HCT116 (cell line): ENCODE measurements at regions not wholly inside any gene's neighbourhood (a gene's known extent, or its start where the extent isn't known, plus 50 kb on each side); places are given as distances from the start of the nearest gene placed in this dataset.

Experiments used
- ATAC-seq: fragments of 200-7000 bp; cut with Tn5 transposase; 2 replicates; pipeline ENCODE4 v1.9.1; 2020; ENCODE audit warnings: mild to moderate bottlenecking, moderate library complexity
- BruUV-seq: library from RNA; stranded (reverse); fragments of 400-500 nt; replicated peaks from 2 replicates; lab custom pipeline; 2021; lab: Mats Ljungman, UMichigan
- CTCF ChIA-PET: fragments of 300-600 bp; sonication (Branson Sonifier 250); formaldehyde crosslinking; loops from one replicate; lab custom pipeline; 2021; ENCODE audit warnings: antibody characterized with exemption; lab: Charles Lee
- POLR2A ChIA-PET: fragments of 300-600, 350-600 bp; sonication (Branson Sonifier 250); formaldehyde crosslinking; loops from one replicate; lab custom pipeline; 2021; ENCODE audit warnings: antibody characterized with exemption; lab: Charles Lee
- RAD21 ChIA-PET, 2 experiments: fragments of 300-600 bp; sonication (Branson Sonifier 250); formaldehyde crosslinking; loops; one replicate each; lab custom pipeline; 2023; ENCODE audit warnings: low total read pairs in 2 of 2; ENCODE audit not compliant: uncharacterized antibody in 2 of 2, unreplicated experiment in 2 of 2, low non-redundant PET in 1 of 2; lab: Charles Lee
- DNase-seq: peaks from one replicate; pipeline ENCODE4 v3.0.0-alpha.2; 2010; ENCODE audit warnings: low read depth, low spot score
- H2AFZ ChIP-seq: fragments of 200-600 bp; shearing (Covaris generic), sonication (generic); 2 replicates; pipeline ENCODE4 v1.6.1; 2017; ENCODE audit warnings: low read depth, mixed run types, mixed read lengths, antibody characterized with exemption, low read length; ENCODE audit not compliant: poor library complexity, severe bottlenecking
- H3K27ac ChIP-seq: 2 replicates; pipeline ENCODE4 v1.5.1; 2012; ENCODE audit warnings: low read depth, low read length
- H3K27me3 ChIP-seq: fragments of 200-600 bp; sonication (generic); 2 replicates; pipeline ENCODE4 v1.6.1; 2016; ENCODE audit warnings: mixed run types, low read length, mixed read lengths; ENCODE audit not compliant: insufficient read depth
- H3K36me3 ChIP-seq, 2 experiments: fragments of 200-500 bp in 1 of 2; fragments of 200-600 bp in 1 of 2; sonication (Bioruptor generic) in 1 of 2; sonication (generic) in 1 of 2; 2 replicates each; pipeline versions ENCODE4 v1.5.1 to v1.6.1; 2014 to 2016; ENCODE audit warnings: low read length in 2 of 2, inconsistent platforms in 1 of 2, mixed read lengths in 1 of 2, mixed run types in 1 of 2; ENCODE audit not compliant: insufficient read depth in 2 of 2, control insufficient read depth in 1 of 2
- H3K4me1 ChIP-seq, 2 experiments: fragments of 200-600 bp in 1 of 2; sonication (generic) in 1 of 2; 2 replicates each; pipeline versions ENCODE4 v1.5.1 to v1.6.1; 2012 to 2017; ENCODE audit warnings: low read length in 2 of 2, inconsistent platforms in 1 of 2, mild to moderate bottlenecking in 1 of 2, mixed read lengths in 1 of 2, mixed run types in 1 of 2, moderate library complexity in 1 of 2; ENCODE audit not compliant: insufficient read depth in 2 of 2, control insufficient read depth in 1 of 2
- H3K4me2 ChIP-seq: fragments of 200-600 bp; sonication (generic); 2 replicates; pipeline ENCODE4 v1.6.1; 2017; ENCODE audit warnings: mixed run types, low read length, mixed read lengths
- H3K4me3 ChIP-seq, 2 experiments: fragments of 200-600 bp in 1 of 2; sonication (generic) in 1 of 2; replicated peaks in 1 of 2; 2 replicates each; pipeline ENCODE4 v1.5.1; 2011 to 2016; ENCODE audit warnings: low read length in 2 of 2, control low read depth in 1 of 2, low read depth in 1 of 2, mild to moderate bottlenecking in 1 of 2, mixed read lengths in 1 of 2, mixed run types in 1 of 2
- H3K79me2 ChIP-seq: fragments of 200-600 bp; sonication (generic); 2 replicates; pipeline ENCODE4 v1.6.1; 2017; ENCODE audit warnings: mild to moderate bottlenecking, mixed run types, low read length, moderate library complexity, mixed read lengths; ENCODE audit not compliant: insufficient read depth
- H3K9ac ChIP-seq: fragments of 200-600 bp; sonication (generic); 2 replicates; pipeline ENCODE4 v1.6.1; 2016; ENCODE audit warnings: low read length, mixed read lengths
- H3K9me2 ChIP-seq: fragments of 200-600 bp; sonication (generic), shearing (Covaris generic); 2 replicates; pipeline ENCODE4 v1.6.1; 2017; ENCODE audit warnings: mixed run types, mild to moderate bottlenecking, moderate library complexity; ENCODE audit not compliant: insufficient read depth
- H3K9me3 ChIP-seq, 2 experiments: fragments of 200-500 bp in 1 of 2; fragments of 200-600 bp in 1 of 2; sonication (Bioruptor generic) in 1 of 2; sonication (generic) in 1 of 2; 2 replicates each; pipeline ENCODE4 v1.6.1; 2014 to 2017; ENCODE audit warnings: low read length in 2 of 2, mixed read lengths in 2 of 2, inconsistent platforms in 1 of 2, low read depth in 1 of 2, mild to moderate bottlenecking in 1 of 2, mixed run types in 1 of 2, moderate library complexity in 1 of 2; ENCODE audit not compliant: control insufficient read depth in 1 of 2, insufficient read depth in 1 of 2
- H4K20me1 ChIP-seq: fragments of 200-600 bp; sonication (generic), shearing (Covaris generic); 2 replicates; pipeline ENCODE4 v1.6.1; 2017; ENCODE audit warnings: mixed run types, mild to moderate bottlenecking, moderate library complexity; ENCODE audit not compliant: insufficient read depth
- EGR1 ChIP-seq: IDR thresholded peaks from 2 replicates; pipeline ENCODE4 v1.6.1; 2012; ENCODE audit warnings: low read depth
- EZH2 ChIP-seq: fragments of 200-600 bp; sonication (generic); IDR thresholded peaks from 2 replicates; pipeline ENCODE4 v1.6.1; 2017; ENCODE audit warnings: antibody characterized with exemption, mixed run types
- EZH2phosphoT487 ChIP-seq: fragments of 200-600 bp; IDR thresholded peaks from 2 replicates; pipeline ENCODE4 v1.6.1; 2018; ENCODE audit warnings: antibody characterized with exemption, borderline replicate concordance
- FOSL1 ChIP-seq: IDR thresholded peaks from 2 replicates; pipeline ENCODE4 v1.6.1; 2012; ENCODE audit warnings: low read depth
- JUND ChIP-seq: IDR thresholded peaks from 2 replicates; pipeline ENCODE4 v1.6.1; 2012
- SRF ChIP-seq: IDR thresholded peaks from 2 replicates; pipeline ENCODE4 v1.6.1; 2012; ENCODE audit warnings: low read depth
- TCF7L2 ChIP-seq: IDR thresholded peaks from 2 replicates; pipeline ENCODE4 v1.7.0; 2011; ENCODE audit warnings: borderline replicate concordance, inconsistent platforms; ENCODE audit not compliant: insufficient read depth, insufficient read length; ENCODE audit errors: extremely low read depth
- YY1 ChIP-seq: IDR thresholded peaks from 2 replicates; pipeline ENCODE4 v1.6.1; 2011; ENCODE audit warnings: low read length, low read depth, moderate library complexity, mild to moderate bottlenecking; ENCODE audit not compliant: insufficient replicate concordance; ENCODE audit errors: extremely low read depth
- ZFX ChIP-seq: fragments of 450-650 bp; IDR thresholded peaks from 2 replicates; pipeline ENCODE4 v1.6.1; 2017
- intact Hi-C: fragments of 100-400 bp; cut with micrococcal nuclease; formaldehyde crosslinking; loops from 2 replicates; pipeline ENCODE4 v1.10.0; 2022
- TF ChIP-seq, protein P1 (sequence below): IDR thresholded peaks from 2 replicates; pipeline ENCODE4 v1.6.1; 2012
- TF ChIP-seq, protein P2 (sequence below): IDR thresholded peaks from 2 replicates; pipeline ENCODE4 v1.6.1; 2011; ENCODE audit warnings: mild to moderate bottlenecking, low read length, moderate library complexity; ENCODE audit not compliant: insufficient replicate concordance; ENCODE audit errors: extremely low read depth
- TF ChIP-seq, protein P3 (sequence below): IDR thresholded peaks from 2 replicates; pipeline ENCODE4 v1.6.1; 2012
- TF ChIP-seq, protein P4 (sequence below): IDR thresholded peaks from 2 replicates; pipeline ENCODE4 v1.6.1; 2012; ENCODE audit warnings: low read depth

DNA sequence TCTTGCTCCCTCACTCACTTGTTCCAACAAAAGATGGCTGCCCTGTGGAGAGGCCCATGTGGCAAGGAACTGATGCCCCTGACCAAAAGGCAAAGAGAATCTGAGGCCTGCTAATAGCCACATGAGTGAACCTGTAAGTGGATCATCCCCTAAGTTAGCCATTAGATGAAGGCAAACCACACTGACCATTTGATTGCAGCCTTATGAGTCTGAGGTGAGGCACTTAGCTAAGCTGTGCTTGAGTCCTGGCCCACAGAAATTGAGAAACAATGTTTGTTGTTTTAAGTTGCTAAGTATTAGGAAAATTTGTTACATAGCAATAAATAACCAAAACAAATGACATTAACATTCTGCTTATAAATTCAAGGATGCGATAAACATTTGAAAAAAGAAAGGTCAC is 100.1 kb upstream of the BET1 start:
- Histone ChIP-seq H3K27me3 (no peaks in the 10 kb centered on the region), H4K20me1 (no peaks in the 10 kb centered on the region), H2AFZ (no peak overlapping the region), H3K9me2 (no peaks in the 10 kb centered on the region), H3K9ac (no peak overlapping the region), H3K79me2 (no peaks in the 10 kb centered on the region), H3K9me3 (no peaks in the 10 kb centered on the region), H3K4me3 (no peak overlapping the region), H3K36me3 (no peaks in the 10 kb centered on the region), H3K4me1 (no peaks in the 10 kb centered on the region), H3K4me2 (no peak overlapping the region), H3K27ac (no peak overlapping the region)
- CTCF ChIA-PET: no interaction called here
- BruUV-seq: no TSS peak
- POLR2A ChIA-PET: no interaction called here
- ATAC-seq: no peak
- no peak for TF ChIP-seq EZH2
- no peak for TF ChIP-seq TCF7L2
- TF ChIP-seq, protein P1, sequence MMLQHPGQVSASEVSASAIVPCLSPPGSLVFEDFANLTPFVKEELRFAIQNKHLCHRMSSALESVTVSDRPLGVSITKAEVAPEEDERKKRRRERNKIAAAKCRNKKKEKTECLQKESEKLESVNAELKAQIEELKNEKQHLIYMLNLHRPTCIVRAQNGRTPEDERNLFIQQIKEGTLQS: no peak
- no peak for TF ChIP-seq EZH2phosphoT487
- TF ChIP-seq, protein P2, sequence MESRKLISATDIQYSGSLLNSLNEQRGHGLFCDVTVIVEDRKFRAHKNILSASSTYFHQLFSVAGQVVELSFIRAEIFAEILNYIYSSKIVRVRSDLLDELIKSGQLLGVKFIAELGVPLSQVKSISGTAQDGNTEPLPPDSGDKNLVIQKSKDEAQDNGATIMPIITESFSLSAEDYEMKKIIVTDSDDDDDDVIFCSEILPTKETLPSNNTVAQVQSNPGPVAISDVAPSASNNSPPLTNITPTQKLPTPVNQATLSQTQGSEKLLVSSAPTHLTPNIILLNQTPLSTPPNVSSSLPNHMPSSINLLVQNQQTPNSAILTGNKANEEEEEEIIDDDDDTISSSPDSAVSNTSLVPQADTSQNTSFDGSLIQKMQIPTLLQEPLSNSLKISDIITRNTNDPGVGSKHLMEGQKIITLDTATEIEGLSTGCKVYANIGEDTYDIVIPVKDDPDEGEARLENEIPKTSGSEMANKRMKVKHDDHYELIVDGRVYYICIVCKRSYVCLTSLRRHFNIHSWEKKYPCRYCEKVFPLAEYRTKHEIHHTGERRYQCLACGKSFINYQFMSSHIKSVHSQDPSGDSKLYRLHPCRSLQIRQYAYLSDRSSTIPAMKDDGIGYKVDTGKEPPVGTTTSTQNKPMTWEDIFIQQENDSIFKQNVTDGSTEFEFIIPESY: no peak
- TF ChIP-seq, protein P3, sequence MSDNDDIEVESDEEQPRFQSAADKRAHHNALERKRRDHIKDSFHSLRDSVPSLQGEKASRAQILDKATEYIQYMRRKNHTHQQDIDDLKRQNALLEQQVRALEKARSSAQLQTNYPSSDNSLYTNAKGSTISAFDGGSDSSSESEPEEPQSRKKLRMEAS: no peak
- no peak for TF ChIP-seq YY1
- no peak for TF ChIP-seq ZFX
- no peak for TF ChIP-seq EGR1
- TF ChIP-seq, protein P4, sequence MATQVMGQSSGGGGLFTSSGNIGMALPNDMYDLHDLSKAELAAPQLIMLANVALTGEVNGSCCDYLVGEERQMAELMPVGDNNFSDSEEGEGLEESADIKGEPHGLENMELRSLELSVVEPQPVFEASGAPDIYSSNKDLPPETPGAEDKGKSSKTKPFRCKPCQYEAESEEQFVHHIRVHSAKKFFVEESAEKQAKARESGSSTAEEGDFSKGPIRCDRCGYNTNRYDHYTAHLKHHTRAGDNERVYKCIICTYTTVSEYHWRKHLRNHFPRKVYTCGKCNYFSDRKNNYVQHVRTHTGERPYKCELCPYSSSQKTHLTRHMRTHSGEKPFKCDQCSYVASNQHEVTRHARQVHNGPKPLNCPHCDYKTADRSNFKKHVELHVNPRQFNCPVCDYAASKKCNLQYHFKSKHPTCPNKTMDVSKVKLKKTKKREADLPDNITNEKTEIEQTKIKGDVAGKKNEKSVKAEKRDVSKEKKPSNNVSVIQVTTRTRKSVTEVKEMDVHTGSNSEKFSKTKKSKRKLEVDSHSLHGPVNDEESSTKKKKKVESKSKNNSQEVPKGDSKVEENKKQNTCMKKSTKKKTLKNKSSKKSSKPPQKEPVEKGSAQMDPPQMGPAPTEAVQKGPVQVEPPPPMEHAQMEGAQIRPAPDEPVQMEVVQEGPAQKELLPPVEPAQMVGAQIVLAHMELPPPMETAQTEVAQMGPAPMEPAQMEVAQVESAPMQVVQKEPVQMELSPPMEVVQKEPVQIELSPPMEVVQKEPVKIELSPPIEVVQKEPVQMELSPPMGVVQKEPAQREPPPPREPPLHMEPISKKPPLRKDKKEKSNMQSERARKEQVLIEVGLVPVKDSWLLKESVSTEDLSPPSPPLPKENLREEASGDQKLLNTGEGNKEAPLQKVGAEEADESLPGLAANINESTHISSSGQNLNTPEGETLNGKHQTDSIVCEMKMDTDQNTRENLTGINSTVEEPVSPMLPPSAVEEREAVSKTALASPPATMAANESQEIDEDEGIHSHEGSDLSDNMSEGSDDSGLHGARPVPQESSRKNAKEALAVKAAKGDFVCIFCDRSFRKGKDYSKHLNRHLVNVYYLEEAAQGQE: no peak
- TF ChIP-seq SRF: no peak
- no peak for TF ChIP-seq JUND
- TF ChIP-seq FOSL1: no peak
- RAD21 ChIA-PET: no interaction called here
- DNase-seq: no peak
- intact Hi-C loops: no loop called here
